ENCODE measurements at regions not wholly inside any gene's neighbourhood (a gene's known extent, or its start where the extent isn't known, plus 50 kb on each side); places are given as distances from the start of the nearest gene placed in this dataset.

- Histone ChIP-seq H3K27me3 (ENCODE audit: insufficient read depth) (no peaks in the 10 kb centered on the region; the same call in 1 of the 2 replicates), H3K36me3 (replicated peaks in 1 of 2; ENCODE audit: control insufficient read depth in 1 of 2, insufficient read depth in 2 of 2, low read length in 1 of 2) (no peaks in the 10 kb centered on the region), H3K4me3 (ENCODE audit: low read depth in 2 of 2, low read length in 1 of 2) (no peak overlapping the region), H3K4me1 (ENCODE audit: control insufficient read depth in 1 of 2, insufficient read depth in 2 of 2, low read depth in 1 of 2, low read length in 1 of 2) (peaks cover 0 to 10% of the 10 kb centered on the region in 2 experiments; a peak in 1 of 4 replicates), H3K79me2 (ENCODE audit: insufficient read depth) (no peaks in the 10 kb centered on the region), H3F3A (replicated peaks; ENCODE audit: insufficient read depth) (peaks cover 4% of the 10 kb centered on the region), H4K20me1 (ENCODE audit: insufficient read depth) (no peaks in the 10 kb centered on the region), H2AFZ (ENCODE audit: low read depth) (no peak overlapping the region), H3K27ac (ENCODE audit: low read depth in 2 of 2, low read length in 1 of 2) (no peak overlapping the region), H3K9me3 (no peaks in the 10 kb centered on the region), H3K9ac (no peak overlapping the region), H3K4me2 (no peak overlapping the region), H3K9me2 (no peaks in the 10 kb centered on the region)
- POLR2A ChIA-PET = no interaction called here
- WGBS (ENCODE audit: low lambda C conversion rate) = 70% methylated on average over 1 of the region's 1 CpG
- TF ChIP-seq SMC3 (IDR thresholded peaks at IDR 0.05; ENCODE audit: low read depth, low read length) (no peak), MEF2A (IDR thresholded peaks at IDR 0.05; ENCODE audit: borderline replicate concordance, low read depth) (no peak), MXI1 (IDR thresholded peaks at IDR 0.05; ENCODE audit: low read depth, low read length) (no peak), EZH2phosphoT487 (IDR thresholded peaks at IDR 0.05; ENCODE audit: borderline replicate concordance, low read depth) (no peak), IRF3 (IDR thresholded peaks at IDR 0.05; ENCODE audit: low read depth, low read length) (no peak), YY1 (IDR thresholded peaks at IDR 0.05; ENCODE audit: low read depth) (no peak), FOXM1 (IDR thresholded peaks at IDR 0.05; ENCODE audit: low read depth) (no peak), GATA2 (CRISPR knock-in tag; IDR thresholded peaks at IDR 0.05) (no peak), PBX3 (IDR thresholded peaks at IDR 0.05) (no peak), CHD2 (IDR thresholded peaks at IDR 0.05; ENCODE audit: low read length, partially characterized antibody) (no peak), NRF1 (IDR thresholded peaks at IDR 0.05; ENCODE audit: low read depth, low read length) (no peak), POLR2AphosphoS5 (IDR thresholded peaks at IDR 0.05; ENCODE audit: low read depth, low read length) (no peak), TAF1 (IDR thresholded peaks at IDR 0.05; ENCODE audit: borderline replicate concordance, low read depth, low read length) (no peak)
- CTCF ChIA-PET = no interaction called here
- DNase-seq = no peak
Observed at GRCh38 chr6:98583506-98583905, 250.9 kb upstream of the POU3F2 start.

- Histone ChIP-seq H3K4me1 (ENCODE audit: control insufficient read depth in 1 of 2, insufficient read depth in 2 of 2, low read depth in 1 of 2, low read length in 1 of 2) (no peaks in the 10 kb centered on the region), H3K9me3 (no peaks in the 10 kb centered on the region), H3K9me2 (no peaks in the 10 kb centered on the region), H4K20me1 (ENCODE audit: insufficient read depth) (no peaks in the 10 kb centered on the region), H3K79me2 (ENCODE audit: insufficient read depth) (no peaks in the 10 kb centered on the region), H3K36me3 (replicated peaks in 1 of 2; ENCODE audit: control insufficient read depth in 1 of 2, insufficient read depth in 2 of 2, low read length in 1 of 2) (no peaks in the 10 kb centered on the region), H3F3A (replicated peaks; ENCODE audit: insufficient read depth) (no peaks in the 10 kb centered on the region), H3K4me3 (ENCODE audit: low read depth in 2 of 2, low read length in 1 of 2) (no peak overlapping the region), H3K4me2 (no peak overlapping the region), H3K9ac (no peak overlapping the region), H3K27ac (ENCODE audit: low read depth in 2 of 2, low read length in 1 of 2) (no peak overlapping the region), H3K27me3 (ENCODE audit: insufficient read depth) (no peaks in the 10 kb centered on the region; the same call in 1 of the 2 replicates), H2AFZ (ENCODE audit: low read depth) (no peak overlapping the region)
- ChIA-PET POLR2A (no interaction called here), CTCF (no interaction called here)
- no peak for DNase-seq
- 53% methylated on average over 1 of the region's 1 CpG for WGBS (ENCODE audit: low lambda C conversion rate)
- TF ChIP-seq NRF1 (IDR thresholded peaks at IDR 0.05; ENCODE audit: low read depth, low read length) (no peak), CHD2 (IDR thresholded peaks at IDR 0.05; ENCODE audit: low read length, partially characterized antibody) (no peak), EZH2phosphoT487 (IDR thresholded peaks at IDR 0.05; ENCODE audit: borderline replicate concordance, low read depth) (no peak), MXI1 (IDR thresholded peaks at IDR 0.05; ENCODE audit: low read depth, low read length) (no peak), JUND (IDR thresholded peaks at IDR 0.05) (no peak), FOXM1 (IDR thresholded peaks at IDR 0.05; ENCODE audit: low read depth) (no peak), POLR2AphosphoS5 (IDR thresholded peaks at IDR 0.05; ENCODE audit: low read depth, low read length) (no peak), USF2 (IDR thresholded peaks at IDR 0.05; ENCODE audit: borderline replicate concordance, low read depth, low read length) (no peak), IRF3 (IDR thresholded peaks at IDR 0.05; ENCODE audit: low read depth, low read length) (no peak), TEAD4 (IDR thresholded peaks at IDR 0.05; ENCODE audit: borderline replicate concordance, insufficient read depth) (no peak), ELF1 (IDR thresholded peaks at IDR 0.05) (no peak), USF1 (IDR thresholded peaks at IDR 0.05; ENCODE audit: borderline replicate concordance, low read depth) (no peak), RCOR1 (IDR thresholded peaks at IDR 0.05; ENCODE audit: low read length) (no peak), FOSL2 (IDR thresholded peaks at IDR 0.05; ENCODE audit: borderline replicate concordance, low read depth) (no peak), SMC3 (IDR thresholded peaks at IDR 0.05; ENCODE audit: low read depth, low read length) (no peak), EP300 (IDR thresholded peaks at IDR 0.05; ENCODE audit: borderline replicate concordance in 1 of 2, low read depth in 1 of 2, low read length in 1 of 2) (no peak), RAD21 (IDR thresholded peaks at IDR 0.05; ENCODE audit: low read length) (no peak), TAF1 (IDR thresholded peaks at IDR 0.05; ENCODE audit: borderline replicate concordance, low read depth, low read length) (no peak)
Observed at GRCh38 chr6:98586163-98586562, 248.2 kb upstream of the POU3F2 start.
